ENCODE measurements at regions not wholly inside any gene's neighbourhood (a gene's known extent, or its start where the extent isn't known, plus 50 kb on each side); places are given as distances from the start of the nearest gene placed in this dataset.

DNA sequence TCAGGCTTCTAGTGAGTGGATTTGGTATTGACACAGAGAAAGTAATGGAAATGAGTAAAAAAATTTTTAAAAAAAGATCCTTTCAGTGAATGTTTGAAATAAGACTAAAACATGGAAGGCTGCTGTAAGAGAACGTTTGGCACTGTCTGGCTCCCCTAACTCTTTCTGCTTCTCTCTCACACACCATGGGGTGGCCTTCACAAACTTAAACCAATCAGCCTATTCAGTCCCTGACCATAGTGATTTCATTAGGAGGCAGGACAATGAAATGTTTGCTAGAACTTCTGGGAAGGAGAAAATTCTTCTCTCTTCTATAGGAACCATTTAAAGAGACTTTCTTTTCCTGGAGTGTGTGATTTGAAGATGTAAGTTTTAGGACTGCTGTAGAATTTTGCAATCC is 84.2 kb upstream of the GRIN2B start:
- no peaks in the 10 kb centered on the region for H3K36me3 Mint-ChIP-seq (ENCODE audit: low read depth)
- no peak for DNase-seq
- H3K4me1 Mint-ChIP-seq, result no peaks in the 10 kb centered on the region
- TF ChIP-seq, protein P1, sequence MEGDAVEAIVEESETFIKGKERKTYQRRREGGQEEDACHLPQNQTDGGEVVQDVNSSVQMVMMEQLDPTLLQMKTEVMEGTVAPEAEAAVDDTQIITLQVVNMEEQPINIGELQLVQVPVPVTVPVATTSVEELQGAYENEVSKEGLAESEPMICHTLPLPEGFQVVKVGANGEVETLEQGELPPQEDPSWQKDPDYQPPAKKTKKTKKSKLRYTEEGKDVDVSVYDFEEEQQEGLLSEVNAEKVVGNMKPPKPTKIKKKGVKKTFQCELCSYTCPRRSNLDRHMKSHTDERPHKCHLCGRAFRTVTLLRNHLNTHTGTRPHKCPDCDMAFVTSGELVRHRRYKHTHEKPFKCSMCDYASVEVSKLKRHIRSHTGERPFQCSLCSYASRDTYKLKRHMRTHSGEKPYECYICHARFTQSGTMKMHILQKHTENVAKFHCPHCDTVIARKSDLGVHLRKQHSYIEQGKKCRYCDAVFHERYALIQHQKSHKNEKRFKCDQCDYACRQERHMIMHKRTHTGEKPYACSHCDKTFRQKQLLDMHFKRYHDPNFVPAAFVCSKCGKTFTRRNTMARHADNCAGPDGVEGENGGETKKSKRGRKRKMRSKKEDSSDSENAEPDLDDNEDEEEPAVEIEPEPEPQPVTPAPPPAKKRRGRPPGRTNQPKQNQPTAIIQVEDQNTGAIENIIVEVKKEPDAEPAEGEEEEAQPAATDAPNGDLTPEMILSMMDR (IDR thresholded peaks at IDR 0.05), result no peak
- no peak overlapping the region for H3K4me3 Mint-ChIP-seq
- no peak overlapping the region for H3K27ac Mint-ChIP-seq
- H3K9me3 Mint-ChIP-seq, result peaks cover 4% of the 10 kb centered on the region
- H3K27me3 Mint-ChIP-seq (ENCODE audit: low read depth, poor library complexity), result no peaks in the 10 kb centered on the region

DNA sequence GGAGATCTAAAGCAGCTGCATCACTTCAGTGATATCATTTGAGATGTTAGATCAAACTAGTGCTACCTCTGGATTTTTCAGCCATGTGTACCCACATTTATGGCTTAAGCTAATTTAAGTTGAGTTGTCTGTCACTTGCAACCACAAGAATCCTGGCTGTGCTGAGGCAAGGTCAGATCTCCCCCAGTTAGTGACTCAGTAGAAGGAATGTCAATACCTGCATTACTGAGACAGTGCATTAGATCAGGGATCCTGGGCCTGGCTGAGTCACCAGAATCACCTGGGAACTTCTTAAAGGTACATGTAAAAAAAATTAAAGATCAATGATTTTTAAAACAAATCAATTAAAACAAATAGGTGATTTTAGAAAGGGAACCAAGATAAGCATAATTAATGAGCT is 84.6 kb upstream of the GRIN2B start:
- Mint-ChIP-seq H3K4me1 (no peaks in the 10 kb centered on the region), H3K27ac (no peak overlapping the region), H3K9me3 (peaks cover 4% of the 10 kb centered on the region), H3K27me3 (ENCODE audit: low read depth, poor library complexity) (no peaks in the 10 kb centered on the region), H3K4me3 (no peak overlapping the region), H3K36me3 (ENCODE audit: low read depth) (no peaks in the 10 kb centered on the region)
- no peak for DNase-seq
- TF ChIP-seq, protein P1 (IDR thresholded peaks at IDR 0.05), result no peak

DNA sequence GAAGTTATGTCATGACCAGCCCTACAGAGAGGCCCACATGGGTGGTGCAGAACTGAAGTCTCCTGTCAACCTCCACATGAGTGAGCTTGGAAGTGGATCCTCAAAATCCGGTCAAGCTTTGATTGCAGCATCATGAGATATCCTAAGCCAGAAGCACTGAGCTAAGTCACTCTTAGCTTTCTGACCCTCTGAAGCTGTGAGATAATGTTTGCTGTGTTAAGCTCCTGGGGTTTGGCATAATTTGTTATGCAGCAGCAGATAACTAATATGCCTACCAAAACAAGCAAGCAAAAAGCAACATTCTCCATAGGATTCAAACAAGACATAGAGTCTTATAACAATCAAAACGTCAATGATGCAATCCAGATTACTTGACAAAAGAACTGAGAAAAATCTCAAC is 87.6 kb upstream of the GRIN2B start:
- Mint-ChIP-seq H3K4me3 (no peak overlapping the region), H3K27ac (no peak overlapping the region), H3K27me3 (ENCODE audit: low read depth, poor library complexity) (peaks cover 6% of the 10 kb centered on the region), H3K9me3 (peaks cover 4% of the 10 kb centered on the region), H3K36me3 (ENCODE audit: low read depth) (no peaks in the 10 kb centered on the region), H3K4me1 (no peaks in the 10 kb centered on the region)
- TF ChIP-seq, protein P1 (IDR thresholded peaks at IDR 0.05), result no peak
- DNase-seq, result no peak

DNA sequence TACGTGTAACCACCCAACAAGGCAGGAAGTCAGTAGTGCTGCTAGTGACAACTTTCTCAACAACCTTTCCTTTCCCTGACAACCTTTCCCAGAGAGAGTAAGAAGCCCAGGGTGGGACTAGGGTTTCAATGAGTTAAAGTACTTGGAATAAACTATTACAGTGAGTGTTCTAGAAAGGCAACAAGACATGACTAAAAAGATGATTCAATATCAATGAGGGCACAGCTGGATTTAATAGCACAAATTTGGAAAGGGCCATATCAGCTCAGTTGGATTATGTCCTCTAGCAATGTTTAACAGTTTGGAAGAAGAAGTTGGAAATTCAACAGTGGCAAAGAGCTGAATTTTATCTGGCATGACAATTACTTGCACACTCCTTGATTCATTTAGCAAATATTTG is 90.4 kb upstream of the GRIN2B start:
- TF ChIP-seq, protein P1 (IDR thresholded peaks at IDR 0.05), result no peak
- Mint-ChIP-seq H3K9me3 (peaks cover 2% of the 10 kb centered on the region), H3K4me3 (no peak overlapping the region), H3K4me1 (no peaks in the 10 kb centered on the region), H3K27ac (no peak overlapping the region), H3K36me3 (ENCODE audit: low read depth) (no peaks in the 10 kb centered on the region), H3K27me3 (ENCODE audit: low read depth, poor library complexity) (peaks cover 6% of the 10 kb centered on the region)
- DNase-seq, result no peak

DNA sequence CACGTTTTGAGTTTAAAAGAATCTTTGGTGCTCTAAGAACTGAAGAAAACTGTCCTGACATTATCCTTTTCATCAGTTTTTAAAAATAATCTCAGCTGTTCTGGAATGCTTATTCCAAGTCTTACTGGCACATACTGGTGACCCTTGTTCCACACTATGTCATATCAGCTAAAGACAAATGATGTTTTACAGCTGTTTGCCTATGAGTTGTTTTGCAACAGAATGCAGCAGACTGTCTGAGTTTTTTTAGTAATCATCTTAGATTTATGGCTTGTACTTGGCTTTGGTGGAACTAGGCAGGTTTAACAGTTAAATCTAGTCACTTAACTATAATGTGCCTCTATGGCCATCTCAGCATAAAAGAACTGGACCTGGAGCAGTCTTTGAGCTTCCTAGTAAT is 91.6 kb upstream of the GRIN2B start:
- Mint-ChIP-seq H3K36me3 (ENCODE audit: low read depth) (no peaks in the 10 kb centered on the region), H3K9me3 (peaks cover 7% of the 10 kb centered on the region), H3K4me3 (no peak overlapping the region), H3K4me1 (no peaks in the 10 kb centered on the region), H3K27ac (no peak overlapping the region), H3K27me3 (ENCODE audit: low read depth, poor library complexity) (peaks cover 6% of the 10 kb centered on the region)
- TF ChIP-seq, protein P1 (IDR thresholded peaks at IDR 0.05), result no peak
- no peak for DNase-seq

DNA sequence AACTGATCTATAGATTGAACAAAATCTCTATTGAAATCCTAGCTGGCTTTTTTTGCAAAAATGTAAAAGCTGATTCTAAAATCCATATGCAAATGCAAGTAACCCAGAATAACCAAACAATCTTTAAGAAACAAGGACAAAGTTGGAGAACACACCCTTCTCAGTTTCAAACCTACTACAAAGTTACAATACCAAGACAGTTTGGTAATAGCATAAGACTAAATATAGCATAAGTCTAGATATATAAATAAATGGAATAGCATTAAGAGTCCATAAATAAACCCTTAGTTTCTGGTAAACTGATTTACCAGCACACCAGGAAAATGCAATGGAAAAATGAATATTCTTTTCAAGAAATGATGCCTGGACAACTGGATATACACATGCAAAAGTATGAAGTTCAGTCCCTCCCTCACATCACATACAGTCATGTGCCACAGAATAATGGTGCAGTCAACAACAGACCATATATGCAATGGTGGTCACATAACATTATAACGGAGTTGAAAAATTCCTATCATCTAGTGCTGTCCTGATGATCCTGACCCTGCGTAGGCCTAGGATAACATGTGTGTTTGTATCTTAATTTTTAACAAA is 94.5 kb upstream of the GRIN2B start:
- Mint-ChIP-seq H3K36me3 (ENCODE audit: low read depth) (no peaks in the 10 kb centered on the region), H3K27me3 (ENCODE audit: low read depth, poor library complexity) (peaks cover 6% of the 10 kb centered on the region), H3K4me1 (no peaks in the 10 kb centered on the region), H3K4me3 (no peak overlapping the region), H3K9me3 (peaks cover 15% of the 10 kb centered on the region), H3K27ac (no peak overlapping the region)
- TF ChIP-seq, protein P1 (IDR thresholded peaks at IDR 0.05), result no peak
- DNase-seq, result no peak
